K562 (cell line): ENCODE measurements at regions not wholly inside any gene's neighbourhood (a gene's known extent, or its start where the extent isn't known, plus 50 kb on each side); places are given as distances from the start of the nearest gene placed in this dataset.

Source experiments
- ATAC-seq: fragments of 200-7000 bp; cut with Tn5 transposase; 3 replicates; pipeline ENCODE4 v1.9.1; 2020; ENCODE audit warnings: moderate library complexity
- BruUV-seq: library from RNA; stranded (reverse); fragments of 400-500 nt; replicated peaks from 2 replicates; lab custom pipeline; 2021; lab: Mats Ljungman, UMichigan
- CTCF ChIA-PET: fragments of 300-600 bp; formaldehyde crosslinking; extraction: SDS; loops from one replicate; lab custom pipeline; 2021; ENCODE audit warnings: low intra/inter-chr PET ratio; lab: Yijun Ruan, JAX
- POLR2A ChIA-PET: fragments of 300-600, 350-650 bp; sonication (Branson Sonifier 250); formaldehyde crosslinking; extraction: SDS; loops from one replicate; lab custom pipeline; 2021; ENCODE audit warnings: antibody characterized with exemption, inconsistent platforms; lab: Yijun Ruan, JAX
- DNase-seq, 4 experiments: peaks; one replicate each; pipeline versions ENCODE4 v3.0.0 to v3.0.0-alpha.2; 2011 to 2018; ENCODE audit warnings: low spot score in 3 of 4, mixed read lengths in 3 of 4; ENCODE audit errors: extremely low read depth in 1 of 4
- FAIRE-seq: peaks from 2 replicates; lab custom pipeline; 2011; peaks lifted over from hg19 to GRCh38; lab: Jason Lieb, UNC
- H2AFZ ChIP-seq: 2 replicates; pipeline ENCODE4 v1.6.0; 2011; ENCODE audit warnings: low read depth, low read length, control low read depth, inconsistent platforms
- H3K27ac ChIP-seq: fragments of 200-600 bp; 3 replicates; pipeline ENCODE4 v1.8.0; 2011; ENCODE audit warnings: low read depth, mild to moderate bottlenecking, control low read depth, inconsistent platforms, low read length, moderate library complexity, mixed read lengths; ENCODE audit errors: extremely low read depth
- H3K27me3 ChIP-seq, 2 experiments: fragments of 300-600 bp in 1 of 2; 2 replicates in 1 of 2; 3 replicates in 1 of 2; pipeline versions ENCODE4 v1.6.0 to v1.8.0; 2011; ENCODE audit warnings: inconsistent platforms in 2 of 2, low read length in 2 of 2, mild to moderate bottlenecking in 1 of 2, mixed read lengths in 1 of 2, moderate library complexity in 1 of 2; ENCODE audit not compliant: control insufficient read depth in 2 of 2, insufficient read depth in 2 of 2
- H3K36me3 ChIP-seq: fragments of 300-600 bp; 3 replicates; pipeline ENCODE4 v1.8.0; 2011; ENCODE audit warnings: mild to moderate bottlenecking, low read length, inconsistent platforms; ENCODE audit not compliant: control insufficient read depth, insufficient read depth
- H3K4me1 ChIP-seq, 2 experiments: fragments of 200-600 bp in 1 of 2; replicated peaks in 1 of 2; 2 replicates in 1 of 2; 3 replicates in 1 of 2; pipeline versions ENCODE4 v1.5.1 to v1.8.0; 2011; ENCODE audit warnings: inconsistent platforms in 2 of 2, low read length in 2 of 2, mild to moderate bottlenecking in 1 of 2, mixed read lengths in 1 of 2, moderate library complexity in 1 of 2; ENCODE audit not compliant: control insufficient read depth in 2 of 2, insufficient read depth in 2 of 2
- H3K4me2 ChIP-seq: 2 replicates; pipeline ENCODE4 v1.6.1; 2011; ENCODE audit warnings: low read length, control low read depth, inconsistent platforms, mixed read lengths; ENCODE audit not compliant: insufficient read depth
- H3K4me3 ChIP-seq: fragments of 200-600 bp; sonication (generic), shearing (Covaris generic); 2 replicates; pipeline ENCODE4 v1.5.1; 2016; ENCODE audit warnings: control low read depth, inconsistent platforms
- H3K79me2 ChIP-seq: fragments of 200-600 bp; 3 replicates; pipeline ENCODE4 v1.8.0; 2011; ENCODE audit warnings: low read length, inconsistent platforms; ENCODE audit not compliant: control insufficient read depth, insufficient read depth
- H3K9ac ChIP-seq, 2 experiments: 2 replicates each; pipeline versions ENCODE4 v1.6.0 to v1.6.1; 2011; ENCODE audit warnings: low read depth in 2 of 2, low read length in 2 of 2, control low read depth in 1 of 2, inconsistent platforms in 1 of 2, mild to moderate bottlenecking in 1 of 2, mixed read lengths in 1 of 2; ENCODE audit not compliant: insufficient read depth in 1 of 2
- H3K9me1 ChIP-seq: one replicate; pipeline ENCODE4 v1.6.0; 2011; ENCODE audit warnings: inconsistent platforms, mild to moderate bottlenecking, low read length, moderate library complexity; ENCODE audit not compliant: control insufficient read depth, insufficient read depth
- H3K9me3 ChIP-seq: replicated peaks from 2 replicates; pipeline ENCODE4 v1.5.1; 2011; ENCODE audit warnings: low read depth, low read length, inconsistent platforms; ENCODE audit not compliant: control insufficient read depth, insufficient read depth
- H4K20me1 ChIP-seq: replicated peaks from 2 replicates; pipeline ENCODE4 v1.6.1; 2011; ENCODE audit warnings: low read length, inconsistent platforms, mixed read lengths; ENCODE audit not compliant: control insufficient read depth, insufficient read depth
- BMI1 ChIP-seq: fragments of 150-350 bp; IDR thresholded peaks from 2 replicates; pipeline ENCODE4 v1.6.1; 2014; ENCODE audit warnings: low read length
- JUN ChIP-seq, 2 experiments: sonication (generic) in 1 of 2; formaldehyde crosslinking in 1 of 2; IDR thresholded peaks; 2 replicates each; pipeline versions ENCODE4 v1.6.1 to v1.8.0; 2012 to 2022; ENCODE audit warnings: borderline replicate concordance in 2 of 2, mild to moderate bottlenecking in 2 of 2, improper control_type of control experiment in 1 of 2, low read depth in 1 of 2, low read length in 1 of 2, missing genetic modification reagents in 1 of 2
- NR4A1 ChIP-seq, 2 experiments: fragments of 250-450 bp in 1 of 2; fragments of 450-650 bp in 1 of 2; sonication (Bioruptor Pico) in 1 of 2; IDR thresholded peaks; 2 replicates each; pipeline versions ENCODE4 v1.4.0 to v1.6.1; 2016 to 2020; ENCODE audit warnings: mild to moderate bottlenecking in 2 of 2, missing compliant biosample characterization in 1 of 2, missing genetic modification characterization in 1 of 2, moderate library complexity in 1 of 2
- PCBP2 ChIP-seq: fragments of 200-400 bp; formaldehyde crosslinking; IDR thresholded peaks from 2 replicates; pipeline ENCODE4 v1.6.1; 2018; ENCODE audit warnings: low read length, low read depth, mild to moderate bottlenecking, moderate library complexity; ENCODE audit not compliant: poor library complexity, severe bottlenecking
- PTTG1 ChIP-seq: fragments of 450-650 bp; IDR thresholded peaks from 2 replicates; pipeline ENCODE4 v1.6.1; 2016; ENCODE audit warnings: low read depth, mild to moderate bottlenecking, missing genetic modification characterization, missing compliant biosample characterization
- SNAPC5 ChIP-seq: fragments of 250-450 bp; sonication (Bioruptor Pico); IDR thresholded peaks from 2 replicates; pipeline ENCODE4 v1.8.0; 2021; ENCODE audit warnings: moderate library complexity, mild to moderate bottlenecking, inconsistent platforms
- ZBTB5 ChIP-seq: fragments of 450-650 bp; IDR thresholded peaks from 2 replicates; pipeline ENCODE4 v1.6.1; 2017; ENCODE audit warnings: antibody characterized with exemption
- ZFPM2 ChIP-seq: fragments of 250-450 bp; sonication (Bioruptor Pico); IDR thresholded peaks from 2 replicates; pipeline ENCODE4 v1.5.1; 2022; ENCODE audit warnings: mild to moderate bottlenecking
- ZNF143 ChIP-seq: sonication (generic); formaldehyde crosslinking; IDR thresholded peaks from 2 replicates; pipeline ENCODE4 v1.9.0; 2022; ENCODE audit warnings: mild to moderate bottlenecking, missing genetic modification reagents
- ZNF253 ChIP-seq: fragments of 250-450 bp; sonication (Bioruptor Pico); conservative IDR thresholded peaks from 2 replicates; pipeline ENCODE4 v1.6.1; 2021; ENCODE audit warnings: mild to moderate bottlenecking
- ZSCAN29 ChIP-seq: fragments of 450-650 bp; IDR thresholded peaks from 2 replicates; pipeline ENCODE4 v1.6.1; 2017
- WGBS: fragments of 100-300 bp; shearing (Covaris generic); methylation state at CpG from one replicate; pipeline ENCODE4 v1.1.6; 2016; ENCODE audit warnings: low coverage, mixed read lengths; ENCODE audit not compliant: insufficient coverage; ENCODE audit errors: missing lambda C conversion rate; 5-methylcytosine and 5-hydroxymethylcytosine counted together
- in situ Hi-C: fragments of 300-500 bp; cut with MboI; formaldehyde crosslinking; loops from 4 replicates; pipeline ENCODE4 v1.15.0; 2018; ENCODE audit warnings: inconsistent platforms, mixed read lengths
- intact Hi-C: fragments of 100-400 bp; cut with micrococcal nuclease; formaldehyde crosslinking; loops from 2 replicates; pipeline ENCODE4 v1.14.2; 2022
- TF ChIP-seq, protein P1 (sequence below): fragments of 250-450 bp; sonication (Bioruptor Pico); IDR thresholded peaks from 2 replicates; pipeline ENCODE4 v1.4.0; 2020; ENCODE audit warnings: mild to moderate bottlenecking, moderate library complexity

- Histone ChIP-seq H3K4me2 (no peak overlapping the region), H3K27me3 (no peaks in the 10 kb centered on the region), H3K36me3 (no peaks in the 10 kb centered on the region), H3K79me2 (no peaks in the 10 kb centered on the region), H3K9me1 (no peaks in the 10 kb centered on the region), H3K9ac (no peak overlapping the region), H2AFZ (no peak overlapping the region), H3K27ac (no peak overlapping the region), H3K4me1 (no peaks in the 10 kb centered on the region), H3K4me3 (no peak overlapping the region), H3K9me3 (no peaks in the 10 kb centered on the region), H4K20me1 (no peaks in the 10 kb centered on the region)
- ChIA-PET POLR2A (no interaction called here), CTCF (no interaction called here)
- in situ Hi-C loops (no loop called here), intact Hi-C loops (no loop called here)
- TF ChIP-seq PTTG1: no peak
- FAIRE-seq (no peak), ATAC-seq (no peak), DNase-seq (no peak)
- no TSS peak for BruUV-seq
Observed at GRCh38 chr4:136927172-136927571, 605.1 kb downstream of the PCDH18 start.

GRCh38 chr4:136925203-136925602 is 607.1 kb downstream of the PCDH18 start:
- Histone ChIP-seq H3K9me3 (no peaks in the 10 kb centered on the region), H3K9me1 (no peaks in the 10 kb centered on the region), H3K4me1 (no peaks in the 10 kb centered on the region), H3K27me3 (no peaks in the 10 kb centered on the region), H4K20me1 (no peaks in the 10 kb centered on the region), H3K79me2 (no peaks in the 10 kb centered on the region), H3K36me3 (no peaks in the 10 kb centered on the region), H3K9ac (no peak overlapping the region), H3K4me2 (no peak overlapping the region), H3K4me3 (no peak overlapping the region), H3K27ac (no peak overlapping the region), H2AFZ (no peak overlapping the region)
- DNase-seq (no peak), FAIRE-seq (no peak), ATAC-seq (no peak)
- 0% methylated on average over 1 of the region's 1 CpG for WGBS
- in situ Hi-C loops: no loop called here
- BruUV-seq: no TSS peak
- CTCF ChIA-PET: no interaction called here
- POLR2A ChIA-PET: no interaction called here
- no peak for TF ChIP-seq BMI1
- TF ChIP-seq, protein P1, sequence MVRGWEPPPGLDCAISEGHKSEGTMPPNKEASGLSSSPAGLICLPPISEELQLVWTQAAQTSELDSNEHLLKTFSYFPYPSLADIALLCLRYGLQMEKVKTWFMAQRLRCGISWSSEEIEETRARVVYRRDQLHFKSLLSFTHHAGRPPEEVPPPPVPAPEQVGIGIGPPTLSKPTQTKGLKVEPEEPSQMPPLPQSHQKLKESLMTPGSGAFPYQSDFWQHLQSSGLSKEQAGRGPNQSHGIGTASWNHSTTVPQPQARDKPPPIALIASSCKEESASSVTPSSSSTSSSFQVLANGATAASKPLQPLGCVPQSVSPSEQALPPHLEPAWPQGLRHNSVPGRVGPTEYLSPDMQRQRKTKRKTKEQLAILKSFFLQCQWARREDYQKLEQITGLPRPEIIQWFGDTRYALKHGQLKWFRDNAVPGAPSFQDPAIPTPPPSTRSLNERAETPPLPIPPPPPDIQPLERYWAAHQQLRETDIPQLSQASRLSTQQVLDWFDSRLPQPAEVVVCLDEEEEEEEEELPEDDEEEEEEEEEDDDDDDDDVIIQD (CRISPR knock-in tag): no peak
- no peak for TF ChIP-seq PCBP2
- TF ChIP-seq NR4A1 (CRISPR knock-in tag; IDR thresholded peaks at IDR 0.05): no peak
- no peak for TF ChIP-seq NR4A1 (tag; IDR thresholded peaks at IDR 0.05)
- TF ChIP-seq ZBTB5: no peak
- TF ChIP-seq JUN (IDR thresholded peaks at IDR 0.05; ENCODE audit: borderline replicate concordance, low read depth, low read length): no peak
- no peak for TF ChIP-seq JUN (CRISPR knock-in tag; IDR thresholded peaks at IDR 0.05; ENCODE audit: borderline replicate concordance)
- TF ChIP-seq ZNF143 (CRISPR knock-in tag): no peak
- no peak for TF ChIP-seq ZFPM2
- no peak for TF ChIP-seq ZNF253 (CRISPR knock-in tag)
- TF ChIP-seq ZSCAN29: no peak
- TF ChIP-seq SNAPC5 (CRISPR knock-in tag): no peak
- intact Hi-C loops: no loop called here
